ENCODE measurements at regions not wholly inside any gene's neighbourhood (a gene's known extent, or its start where the extent isn't known, plus 50 kb on each side); places are given as distances from the start of the nearest gene placed in this dataset.
"Not testable (repeated sequence)": the region's sequence is repeated elsewhere in the genome, so short reads cannot be mapped to it uniquely, and the experiment has no call there.

- DNase-seq = no peak
Observed at GRCh38 chrX:113289503-113289902, 448.9 kb upstream of the AMOT start.

GRCh38 chrX:113287761-113288160, 447.1 kb upstream of the AMOT start:
- no peak for DNase-seq

- no peak for DNase-seq
Observed at GRCh38 chrX:113275804-113276203, 435.2 kb upstream of the AMOT start.

- no peak for DNase-seq
Observed at GRCh38 chrX:113274791-113275190, 434.2 kb upstream of the AMOT start.

- no peak for DNase-seq
Observed at GRCh38 chrX:113274345-113274744, 433.7 kb upstream of the AMOT start.

- DNase-seq = no peak
Observed at GRCh38 chrX:113269203-113269602, 428.6 kb upstream of the AMOT start.

- no peak for DNase-seq
Observed at GRCh38 chrX:113260474-113260873, 419.8 kb upstream of the AMOT start.

GRCh38 chrX:113222305-113222704, 381.7 kb upstream of the AMOT start:
- DNase-seq = no peak

- no peak for DNase-seq
Observed at GRCh38 chrX:113212052-113212451, 371.4 kb upstream of the AMOT start.

- DNase-seq = no peak
Observed at GRCh38 chrX:113202601-113203000, 362.0 kb upstream of the AMOT start.

- DNase-seq = no peak
Observed at GRCh38 chrX:113195949-113196348, 355.3 kb upstream of the AMOT start.

GRCh38 chrX:113192418-113192817, 351.8 kb upstream of the AMOT start:
- DNase-seq = no peak

GRCh38 chrX:113157496-113157895, 316.9 kb upstream of the AMOT start:
- no peak for DNase-seq

GRCh38 chrX:113154315-113154714, 313.7 kb upstream of the AMOT start:
- DNase-seq = not testable (repeated sequence)

- DNase-seq = no peak
Observed at GRCh38 chrX:113136836-113137235, 296.2 kb upstream of the AMOT start.

- no peak for DNase-seq
Observed at GRCh38 chrX:113133316-113133715, 292.7 kb upstream of the AMOT start.

GRCh38 chrX:113124693-113125092, 284.1 kb upstream of the AMOT start:
- no peak for DNase-seq

GRCh38 chrX:113075521-113075920, 234.9 kb upstream of the AMOT start:
- no peak for DNase-seq

- no peak for DNase-seq
Observed at GRCh38 chrX:113059714-113060113, 219.1 kb upstream of the AMOT start.

GRCh38 chrX:113058634-113059033, 218.0 kb upstream of the AMOT start:
- DNase-seq = no peak

- DNase-seq = no peak
Observed at GRCh38 chrX:113048896-113049295, 208.3 kb upstream of the AMOT start.

- DNase-seq = no peak
Observed at GRCh38 chrX:113048480-113048879, 207.8 kb upstream of the AMOT start.

GRCh38 chrX:113033966-113034680, 193.5 kb upstream of the AMOT start:
- no peak for DNase-seq

- no peak for DNase-seq
Observed at GRCh38 chrX:113019958-113020357, 179.3 kb upstream of the AMOT start.

- DNase-seq = no peak
Observed at GRCh38 chrX:113009837-113010236, 169.2 kb upstream of the AMOT start.

All from hippocampal formation (tissue), 2 donors.